ENCODE measurements at regions not wholly inside any gene's neighbourhood (a gene's known extent, or its start where the extent isn't known, plus 50 kb on each side); places are given as distances from the start of the nearest gene placed in this dataset.

DNA sequence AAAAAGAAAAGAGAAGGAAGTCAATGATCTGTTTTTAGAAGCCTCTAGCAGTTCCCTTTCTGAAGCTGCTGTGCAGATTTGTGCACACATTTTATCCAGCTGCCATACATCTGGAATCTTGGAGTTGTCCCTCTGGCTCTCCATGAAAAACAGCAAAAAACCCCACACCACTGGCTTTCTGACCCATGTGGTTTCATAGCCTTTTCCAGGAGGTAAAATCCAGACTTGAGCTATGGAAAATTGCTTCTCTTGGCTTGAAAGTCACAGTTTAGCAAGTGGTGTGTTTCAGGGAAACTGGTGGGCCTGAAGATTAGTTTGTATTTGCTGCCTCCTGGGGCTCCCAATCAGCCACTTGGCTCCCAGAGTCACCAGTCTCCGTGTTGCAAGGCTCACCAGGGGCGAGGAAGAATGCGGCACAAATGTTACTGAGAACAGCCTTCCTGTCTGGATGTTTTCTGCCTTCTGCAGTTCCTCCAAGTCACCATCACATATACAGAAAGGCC lies 50.1 kb upstream of the ADRB1 start:
- no peak for TF ChIP-seq EZH2phosphoT487 (IDR thresholded peaks at IDR 0.05; ENCODE audit: borderline replicate concordance)
- TF ChIP-seq, protein P1, sequence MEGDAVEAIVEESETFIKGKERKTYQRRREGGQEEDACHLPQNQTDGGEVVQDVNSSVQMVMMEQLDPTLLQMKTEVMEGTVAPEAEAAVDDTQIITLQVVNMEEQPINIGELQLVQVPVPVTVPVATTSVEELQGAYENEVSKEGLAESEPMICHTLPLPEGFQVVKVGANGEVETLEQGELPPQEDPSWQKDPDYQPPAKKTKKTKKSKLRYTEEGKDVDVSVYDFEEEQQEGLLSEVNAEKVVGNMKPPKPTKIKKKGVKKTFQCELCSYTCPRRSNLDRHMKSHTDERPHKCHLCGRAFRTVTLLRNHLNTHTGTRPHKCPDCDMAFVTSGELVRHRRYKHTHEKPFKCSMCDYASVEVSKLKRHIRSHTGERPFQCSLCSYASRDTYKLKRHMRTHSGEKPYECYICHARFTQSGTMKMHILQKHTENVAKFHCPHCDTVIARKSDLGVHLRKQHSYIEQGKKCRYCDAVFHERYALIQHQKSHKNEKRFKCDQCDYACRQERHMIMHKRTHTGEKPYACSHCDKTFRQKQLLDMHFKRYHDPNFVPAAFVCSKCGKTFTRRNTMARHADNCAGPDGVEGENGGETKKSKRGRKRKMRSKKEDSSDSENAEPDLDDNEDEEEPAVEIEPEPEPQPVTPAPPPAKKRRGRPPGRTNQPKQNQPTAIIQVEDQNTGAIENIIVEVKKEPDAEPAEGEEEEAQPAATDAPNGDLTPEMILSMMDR (conservative IDR thresholded peaks at IDR 0.05; ENCODE audit: low read length): no peak
